HEK293 (cell line): ENCODE measurements at regions not wholly inside any gene's neighbourhood (a gene's known extent, or its start where the extent isn't known, plus 50 kb on each side); places are given as distances from the start of the nearest gene placed in this dataset.

Experiments
- CTCF ChIA-PET: fragments of 350-600 bp; formaldehyde crosslinking; extraction: SDS; loops from one replicate; lab custom pipeline; 2021; ENCODE audit warnings: antibody characterized with exemption; lab: Yijun Ruan, JAX
- POLR2A ChIA-PET: fragments of 300-600 bp; formaldehyde crosslinking; extraction: SDS; loops from one replicate; lab custom pipeline; 2020; ENCODE audit warnings: antibody characterized with exemption, inconsistent platforms; lab: Yijun Ruan, JAX
- H3K27ac ChIP-seq: fragments of 200-500 bp; sonication (Bioruptor generic); 2 replicates; pipeline ENCODE4 v1.5.1; 2014; ENCODE audit warnings: low read depth, low read length, control low read depth, inconsistent platforms; ENCODE audit errors: extremely low read depth
- H3K36me3 ChIP-seq, 2 experiments: fragments of 200-500 bp in 1 of 2; sonication (Bioruptor generic) in 1 of 2; 1 replicate in 1 of 2; 2 replicates in 1 of 2; pipeline ENCODE4 v1.5.1; 2014 to 2017; ENCODE audit warnings: inconsistent platforms in 2 of 2, low read length in 2 of 2; ENCODE audit not compliant: control insufficient read depth in 2 of 2, insufficient read depth in 1 of 2
- H3K4me1 ChIP-seq: fragments of 200-500 bp; sonication (Bioruptor generic); 2 replicates; pipeline ENCODE4 v1.5.1; 2014; ENCODE audit warnings: mild to moderate bottlenecking, low read length, inconsistent platforms; ENCODE audit not compliant: control insufficient read depth, insufficient read depth
- H3K4me3 ChIP-seq: 2 replicates; pipeline ENCODE4 v1.5.1; 2011; ENCODE audit warnings: low read depth, mild to moderate bottlenecking, control low read depth, low read length, moderate library complexity
- H3K9me3 ChIP-seq: fragments of 200-500 bp; sonication (Bioruptor generic); 2 replicates; pipeline ENCODE4 v1.5.1; 2014; ENCODE audit warnings: low read depth, low read length, inconsistent platforms; ENCODE audit not compliant: control insufficient read depth, insufficient read depth
- ELK4 ChIP-seq: IDR thresholded peaks from 2 replicates; pipeline ENCODE4 v1.6.1; 2011; ENCODE audit warnings: mild to moderate bottlenecking, low read depth, low read length, borderline replicate concordance
- KLF7 ChIP-seq: fragments of 450-650 bp; formaldehyde crosslinking; IDR thresholded peaks from 2 replicates; pipeline ENCODE4 v1.5.1; 2016; ENCODE audit warnings: missing biosample characterization, missing genetic modification characterization, borderline replicate concordance
- TSHZ1 ChIP-seq: fragments of 450-650 bp; formaldehyde crosslinking; IDR thresholded peaks from 2 replicates; pipeline ENCODE4 v1.5.1; 2016; ENCODE audit warnings: missing biosample characterization, missing genetic modification characterization, borderline replicate concordance
- YY1 ChIP-seq: fragments of 450-650 bp; formaldehyde crosslinking; IDR thresholded peaks from 2 replicates; pipeline ENCODE4 v1.5.1; 2018; ENCODE audit warnings: missing biosample characterization, missing genetic modification characterization
- ZBTB11 ChIP-seq: fragments of 450-650 bp; formaldehyde crosslinking; conservative IDR thresholded peaks from 2 replicates; pipeline ENCODE4 v1.5.1; 2016; ENCODE audit warnings: low read depth, missing biosample characterization, missing genetic modification characterization
- ZBTB7A ChIP-seq: fragments of 450-650 bp; formaldehyde crosslinking; IDR thresholded peaks from 2 replicates; pipeline ENCODE4 v1.5.1; 2016; ENCODE audit warnings: low read depth, missing biosample characterization, missing genetic modification characterization
- ZFP41 ChIP-seq: fragments of 450-650 bp; formaldehyde crosslinking; IDR thresholded peaks from 2 replicates; pipeline ENCODE4 v1.5.1; 2016; ENCODE audit warnings: missing biosample characterization, missing genetic modification characterization, borderline replicate concordance
- ZNF132 ChIP-seq: fragments of 450-650 bp; formaldehyde crosslinking; IDR thresholded peaks from 2 replicates; pipeline ENCODE4 v1.5.1; 2017; ENCODE audit warnings: missing biosample characterization, missing genetic modification characterization, borderline replicate concordance
- ZNF184 ChIP-seq: fragments of 450-650 bp; IDR thresholded peaks from 2 replicates; pipeline ENCODE4 v1.5.1; 2018; ENCODE audit warnings: missing biosample characterization, mild to moderate bottlenecking, missing genetic modification characterization
- ZNF202 ChIP-seq: fragments of 450-650 bp; formaldehyde crosslinking; IDR thresholded peaks from 2 replicates; pipeline ENCODE4 v1.5.1; 2016; ENCODE audit warnings: missing biosample characterization, missing genetic modification characterization, borderline replicate concordance
- ZNF335 ChIP-seq: fragments of 450-650 bp; formaldehyde crosslinking; conservative IDR thresholded peaks from 2 replicates; pipeline ENCODE4 v1.5.1; 2016; ENCODE audit warnings: missing biosample characterization, missing genetic modification characterization
- ZNF510 ChIP-seq: fragments of 450-650 bp; formaldehyde crosslinking; IDR thresholded peaks from 2 replicates; pipeline ENCODE4 v1.5.1; 2018; ENCODE audit warnings: mild to moderate bottlenecking, missing genetic modification characterization, missing biosample characterization; ENCODE audit not compliant: insufficient replicate concordance
- ZNF560 ChIP-seq: fragments of 450-650 bp; formaldehyde crosslinking; IDR thresholded peaks from 2 replicates; pipeline ENCODE4 v1.5.1; 2017; ENCODE audit warnings: missing biosample characterization, missing genetic modification characterization, borderline replicate concordance
- ZNF600 ChIP-seq: fragments of 450-650 bp; formaldehyde crosslinking; IDR thresholded peaks from 2 replicates; pipeline ENCODE4 v1.5.1; 2016; ENCODE audit warnings: missing biosample characterization, missing genetic modification characterization
- ZNF692 ChIP-seq: fragments of 450-650 bp; formaldehyde crosslinking; IDR thresholded peaks from 2 replicates; pipeline ENCODE4 v1.5.1; 2016; ENCODE audit warnings: missing biosample characterization, missing genetic modification characterization
- ZNF747 ChIP-seq: fragments of 450-650 bp; formaldehyde crosslinking; IDR thresholded peaks from 2 replicates; pipeline ENCODE4 v1.5.1; 2016; ENCODE audit warnings: missing biosample characterization, missing genetic modification characterization
- ZNF791 ChIP-seq: fragments of 450-650 bp; formaldehyde crosslinking; IDR thresholded peaks from 2 replicates; pipeline ENCODE4 v1.5.1; 2016; ENCODE audit warnings: missing biosample characterization, missing genetic modification characterization

- no peak for TF ChIP-seq ZNF132 (tag by site-specific recombination)
- no peak for TF ChIP-seq ZNF747 (tag by site-specific recombination)
Observed at GRCh38 chr20:59481477-59482018, 122.8 kb upstream of the PHACTR3 start (continued).

GRCh38 chr20:59482351-59483187 is 121.8 kb upstream of the PHACTR3 start:
- ChIA-PET POLR2A (no interaction called here), CTCF (interaction anchor here (0.6 to 1.8 kb wide), 2 partner anchors 13 to 14 kb away, joined by 4 to 9 read pairs; no protein-coding TSS in a partner anchor)
- TF ChIP-seq YY1 (tag by site-specific recombination): no peak
- TF ChIP-seq ELK4: no peak
- H3K27ac ChIP-seq: no peak overlapping the region
- H3K4me3 ChIP-seq: no peak overlapping the region
- H3K9me3 ChIP-seq: no peaks in the 10 kb centered on the region
- no peaks in the 10 kb centered on the region for H3K36me3 ChIP-seq
- H3K4me1 ChIP-seq: no peaks in the 10 kb centered on the region

- Histone ChIP-seq H3K4me1 (no peaks in the 10 kb centered on the region), H3K27ac (no peak overlapping the region), H3K36me3 (no peaks in the 10 kb centered on the region), H3K9me3 (no peaks in the 10 kb centered on the region), H3K4me3 (no peak overlapping the region)
- ChIA-PET POLR2A (no interaction called here), CTCF (interaction anchor here (1.8 kb wide), 1 partner anchor 12 kb away, joined by 9 read pairs; no protein-coding TSS in a partner anchor)
- TF ChIP-seq ZBTB7A (tag by site-specific recombination) (no peak), ZNF560 (tag by site-specific recombination) (no peak), ZNF184 (tag by site-specific recombination) (no peak), ZFP41 (no peak), ZNF510 (tag by site-specific recombination) (no peak), ZNF335 (tag by site-specific recombination) (no peak), ZBTB11 (tag by site-specific recombination) (no peak), ZNF791 (no peak), KLF7 (tag by site-specific recombination) (no peak), ZNF600 (tag by site-specific recombination) (no peak)
Observed at GRCh38 chr20:59483481-59483880, 120.9 kb upstream of the PHACTR3 start.

GRCh38 chr20:59484228-59484627 is 120.1 kb upstream of the PHACTR3 start:
- Histone ChIP-seq H3K4me3 (no peak overlapping the region), H3K36me3 (no peaks in the 10 kb centered on the region), H3K9me3 (no peaks in the 10 kb centered on the region), H3K27ac (no peak overlapping the region), H3K4me1 (no peaks in the 10 kb centered on the region)
- ChIA-PET CTCF (interaction anchor here (1.8 kb wide), 1 partner anchor 11 kb away, joined by 9 read pairs; no protein-coding TSS in a partner anchor), POLR2A (no interaction called here)
- TF ChIP-seq ZNF202 (no peak), ZNF692 (no peak), TSHZ1 (tag by site-specific recombination) (no peak)
